Suprapubic skin (tissue), 4 donors: ENCODE measurements at regions not wholly inside any gene's neighbourhood (a gene's known extent, or its start where the extent isn't known, plus 50 kb on each side); places are given as distances from the start of the nearest gene placed in this dataset.

ENCODE experiments used
- DNase-seq, 2 donors: peaks; one replicate each; pipeline ENCODE4 v3.0.0-alpha.2; 2019; ENCODE audit warnings: low spot score in 2 of 2
- H3K27ac ChIP-seq: fragments of 200-600 bp; sonication (generic); one replicate; pipeline ENCODE4 v1.5.1; 2019
- H3K27me3 ChIP-seq: fragments of 200-600 bp; sonication (generic); one replicate; pipeline ENCODE4 v1.5.1; 2019
- H3K36me3 ChIP-seq: fragments of 200-600 bp; sonication (generic); one replicate; pipeline ENCODE4 v1.5.1; 2019
- H3K4me1 ChIP-seq: fragments of 200-600 bp; sonication (generic); one replicate; pipeline ENCODE4 v1.5.1; 2019
- H3K4me3 ChIP-seq: fragments of 200-600 bp; sonication (generic); one replicate; pipeline ENCODE4 v1.5.1; 2019; ENCODE audit warnings: mild to moderate bottlenecking
- H3K9me3 ChIP-seq: fragments of 200-600 bp; sonication (generic); one replicate; pipeline ENCODE4 v1.5.1; 2019
- CTCF ChIP-seq, 2 donors: fragments of 200-600 bp in 1 of 2; fragments of 450-650 bp in 1 of 2; sonication (generic) in 1 of 2; IDR thresholded peaks; one replicate each; pipeline ENCODE4 v1.5.1; 2016 to 2019; ENCODE audit warnings: antibody characterized with exemption in 2 of 2, mild to moderate bottlenecking in 1 of 2, moderate library complexity in 1 of 2
- EP300 ChIP-seq: sonication (generic); formaldehyde crosslinking; IDR thresholded peaks from one replicate; pipeline ENCODE4 v1.6.1; 2017; ENCODE audit warnings: antibody characterized with exemption
- POLR2A ChIP-seq, 2 donors: fragments of 450-650 bp; IDR thresholded peaks; one replicate each; pipeline ENCODE4 v1.6.1; 2017; ENCODE audit warnings: antibody characterized with exemption in 2 of 2, mild to moderate bottlenecking in 2 of 2, moderate library complexity in 2 of 2
- POLR2AphosphoS5 ChIP-seq, 3 donors: sonication (generic); formaldehyde crosslinking; IDR thresholded peaks; one replicate each; pipeline ENCODE4 v1.6.1; 2017; ENCODE audit warnings: antibody characterized with exemption in 3 of 3
- WGBS: methylation state at CpG from one replicate; pipeline ENCODE4 v1.1.5; 2018; 5-methylcytosine and 5-hydroxymethylcytosine counted together

- Histone ChIP-seq H3K4me3 (no peak overlapping the region), H3K36me3 (no peaks in the 10 kb centered on the region), H3K27me3 (no peaks in the 10 kb centered on the region), H3K4me1 (no peaks in the 10 kb centered on the region), H3K9me3 (peaks cover 7% of the 10 kb centered on the region), H3K27ac (no peak overlapping the region)
- no peak for DNase-seq
- WGBS: 95% methylated on average over 3 of the region's 3 CpGs
- TF ChIP-seq EP300 (no peak), POLR2A (IDR thresholded peaks at IDR 0.05) (no peak), CTCF (IDR thresholded peaks at IDR 0.05) (no peak)
These were observed 526.1 kb upstream of the GBE1 start for GRCh38 chr3:82287562-82287961.

GRCh38 chr3:82281205-82281604 is 519.8 kb upstream of the GBE1 start:
- Histone ChIP-seq H3K4me3 (no peak overlapping the region), H3K4me1 (no peaks in the 10 kb centered on the region), H3K27ac (no peak overlapping the region), H3K9me3 (no peaks in the 10 kb centered on the region), H3K27me3 (no peaks in the 10 kb centered on the region), H3K36me3 (no peaks in the 10 kb centered on the region)
- 66% methylated on average over 3 of the region's 3 CpGs for WGBS
- no peak for DNase-seq
- no peak for TF ChIP-seq POLR2A (IDR thresholded peaks at IDR 0.05)
- TF ChIP-seq POLR2AphosphoS5 (IDR thresholded peaks at IDR 0.05): no peak
- TF ChIP-seq CTCF (IDR thresholded peaks at IDR 0.05): no peak
- no peak for TF ChIP-seq EP300

GRCh38 chr3:82276992-82277391 is 515.5 kb upstream of the GBE1 start:
- no peak for DNase-seq
- H3K4me3 ChIP-seq: no peak overlapping the region
- no peak overlapping the region for H3K27ac ChIP-seq
- H3K36me3 ChIP-seq: no peaks in the 10 kb centered on the region
- no peaks in the 10 kb centered on the region for H3K27me3 ChIP-seq
- TF ChIP-seq POLR2A (IDR thresholded peaks at IDR 0.05) (no peak), POLR2AphosphoS5 (IDR thresholded peaks at IDR 0.05) (no peak), CTCF (IDR thresholded peaks at IDR 0.05) (no peak), EP300 (no peak)
- 76% methylated on average over 1 of the region's 1 CpG for WGBS
- no peaks in the 10 kb centered on the region for H3K9me3 ChIP-seq
- H3K4me1 ChIP-seq: no peaks in the 10 kb centered on the region

GRCh38 chr3:82274897-82275296 is 513.5 kb upstream of the GBE1 start:
- H3K27me3 ChIP-seq: no peaks in the 10 kb centered on the region
- H3K36me3 ChIP-seq: no peaks in the 10 kb centered on the region
- no peak overlapping the region for H3K4me3 ChIP-seq
- no peak for DNase-seq
- peaks cover 5% of the 10 kb centered on the region for H3K9me3 ChIP-seq
- H3K4me1 ChIP-seq: no peaks in the 10 kb centered on the region
- H3K27ac ChIP-seq: no peak overlapping the region
- TF ChIP-seq CTCF (IDR thresholded peaks at IDR 0.05) (no peak), EP300 (no peak), POLR2AphosphoS5 (IDR thresholded peaks at IDR 0.05) (no peak), POLR2A (IDR thresholded peaks at IDR 0.05) (no peak)

GRCh38 chr3:82265747-82266146 is 504.3 kb upstream of the GBE1 start:
- DNase-seq: no peak
- no peak overlapping the region for H3K27ac ChIP-seq
- TF ChIP-seq EP300 (no peak), CTCF (IDR thresholded peaks at IDR 0.05) (no peak), POLR2AphosphoS5 (IDR thresholded peaks at IDR 0.05) (no peak), POLR2A (IDR thresholded peaks at IDR 0.05) (no peak)

More at GRCh38 chr3:82265747-82266146, 504.3 kb upstream of the GBE1 start:
- Histone ChIP-seq H3K36me3 (no peaks in the 10 kb centered on the region), H3K9me3 (no peaks in the 10 kb centered on the region), H3K27me3 (no peaks in the 10 kb centered on the region), H3K4me1 (no peaks in the 10 kb centered on the region), H3K4me3 (no peak overlapping the region)
